ENCODE measurements at regions not wholly inside any gene's neighbourhood (a gene's known extent, or its start where the extent isn't known, plus 50 kb on each side); places are given as distances from the start of the nearest gene placed in this dataset.
A peak's percentile ranks its signal among the peaks of the same experiment; 100 is the strongest.

GRCh38 chr4:129314781-129315180 is 218.8 kb downstream of the C4orf33 start:
- H3K4me3 ChIP-seq (ENCODE audit: low read depth, low read length) = no peak overlapping the region
- TF ChIP-seq, protein P1, sequence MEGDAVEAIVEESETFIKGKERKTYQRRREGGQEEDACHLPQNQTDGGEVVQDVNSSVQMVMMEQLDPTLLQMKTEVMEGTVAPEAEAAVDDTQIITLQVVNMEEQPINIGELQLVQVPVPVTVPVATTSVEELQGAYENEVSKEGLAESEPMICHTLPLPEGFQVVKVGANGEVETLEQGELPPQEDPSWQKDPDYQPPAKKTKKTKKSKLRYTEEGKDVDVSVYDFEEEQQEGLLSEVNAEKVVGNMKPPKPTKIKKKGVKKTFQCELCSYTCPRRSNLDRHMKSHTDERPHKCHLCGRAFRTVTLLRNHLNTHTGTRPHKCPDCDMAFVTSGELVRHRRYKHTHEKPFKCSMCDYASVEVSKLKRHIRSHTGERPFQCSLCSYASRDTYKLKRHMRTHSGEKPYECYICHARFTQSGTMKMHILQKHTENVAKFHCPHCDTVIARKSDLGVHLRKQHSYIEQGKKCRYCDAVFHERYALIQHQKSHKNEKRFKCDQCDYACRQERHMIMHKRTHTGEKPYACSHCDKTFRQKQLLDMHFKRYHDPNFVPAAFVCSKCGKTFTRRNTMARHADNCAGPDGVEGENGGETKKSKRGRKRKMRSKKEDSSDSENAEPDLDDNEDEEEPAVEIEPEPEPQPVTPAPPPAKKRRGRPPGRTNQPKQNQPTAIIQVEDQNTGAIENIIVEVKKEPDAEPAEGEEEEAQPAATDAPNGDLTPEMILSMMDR (conservative IDR thresholded peaks at IDR 0.05; ENCODE audit: low read depth, low read length) = no peak

GRCh38 chr4:129322920-129323319 is 227.0 kb downstream of the C4orf33 start:
- no peak overlapping the region for H3K4me3 ChIP-seq (ENCODE audit: low read depth, low read length)
- TF ChIP-seq, protein P1 (conservative IDR thresholded peaks at IDR 0.05; ENCODE audit: low read depth, low read length) = no peak
- DNase-seq (ENCODE audit: low read depth) = no peak

More at GRCh38 chr4:129314781-129315180, 218.8 kb downstream of the C4orf33 start:
- no peak for DNase-seq (ENCODE audit: low read depth)

- no peak for DNase-seq (ENCODE audit: low read depth)
- no peak overlapping the region for H3K4me3 ChIP-seq (ENCODE audit: low read depth, low read length)
- TF ChIP-seq, protein P1 (conservative IDR thresholded peaks at IDR 0.05; ENCODE audit: low read depth, low read length) = no peak
These were observed 227.7 kb downstream of the C4orf33 start for GRCh38 chr4:129323658-129324057.

DNA sequence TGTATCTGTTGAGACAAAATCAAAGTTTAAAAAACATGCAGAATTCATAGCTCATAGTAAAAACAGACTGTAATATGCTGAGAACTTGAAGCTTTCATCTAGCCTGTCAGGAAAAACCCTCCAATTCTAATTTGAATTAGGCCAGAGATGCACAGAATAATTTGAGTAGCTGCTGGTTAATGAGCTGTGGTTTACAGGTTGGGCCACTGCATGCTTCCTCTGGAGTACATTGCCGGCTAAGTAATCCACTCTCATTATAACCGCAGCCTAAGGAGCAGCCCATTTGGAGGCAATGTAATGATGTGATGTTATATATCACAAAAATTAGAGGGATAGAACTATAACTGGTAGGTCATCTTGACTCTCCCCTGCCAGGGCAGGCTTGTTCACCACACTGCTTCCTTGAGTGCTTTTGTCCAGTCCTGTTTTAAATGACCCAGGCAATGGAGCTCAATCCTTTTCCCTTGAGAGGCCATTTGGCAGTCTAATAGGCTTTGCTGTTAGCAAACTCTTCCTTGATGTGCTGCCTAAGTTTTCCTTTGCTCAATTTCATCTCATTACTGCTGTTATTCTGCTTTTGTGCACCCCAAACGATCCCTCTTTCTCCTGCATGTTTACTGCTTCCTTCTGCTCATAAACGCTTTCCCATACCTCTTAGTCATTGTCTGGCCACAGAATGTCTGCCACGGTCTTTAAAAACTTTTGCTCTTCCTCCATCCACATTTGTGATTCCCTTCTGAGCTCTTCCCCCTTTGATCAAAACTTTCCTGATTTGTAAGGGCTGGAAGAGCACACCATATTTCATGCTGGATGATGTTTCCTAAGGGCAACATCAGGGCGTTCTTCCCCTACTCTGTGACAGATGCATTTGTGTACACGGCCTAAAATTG is 230.9 kb downstream of the C4orf33 start:
- no peak for DNase-seq (ENCODE audit: low read depth)
- TF ChIP-seq, protein P1 (conservative IDR thresholded peaks at IDR 0.05; ENCODE audit: low read depth, low read length) = no peak
- no peak overlapping the region for H3K4me3 ChIP-seq (ENCODE audit: low read depth, low read length)

DNA sequence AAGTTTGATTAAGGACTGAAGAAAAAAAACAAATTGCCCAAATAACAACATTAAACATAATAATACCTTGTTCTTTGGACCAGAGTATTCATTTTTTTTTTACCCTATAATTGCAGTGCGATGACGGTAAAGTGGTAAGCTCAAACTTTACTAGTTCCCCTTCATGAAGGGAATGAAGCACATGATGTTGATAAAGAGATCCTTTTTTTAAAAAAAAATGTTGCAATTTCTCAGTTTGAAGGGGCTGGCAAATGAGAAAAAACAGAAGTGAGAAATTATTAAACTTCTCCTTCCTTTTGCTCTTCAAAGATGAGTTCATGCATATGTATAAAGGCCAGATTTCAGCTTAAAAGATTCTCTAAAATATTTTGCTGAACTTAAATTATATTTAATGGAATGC is 231.7 kb downstream of the C4orf33 start:
- TF ChIP-seq, protein P1 (conservative IDR thresholded peaks at IDR 0.05; ENCODE audit: low read depth, low read length) = no peak
- no peak overlapping the region for H3K4me3 ChIP-seq (ENCODE audit: low read depth, low read length)
- no peak for DNase-seq (ENCODE audit: low read depth)

DNA sequence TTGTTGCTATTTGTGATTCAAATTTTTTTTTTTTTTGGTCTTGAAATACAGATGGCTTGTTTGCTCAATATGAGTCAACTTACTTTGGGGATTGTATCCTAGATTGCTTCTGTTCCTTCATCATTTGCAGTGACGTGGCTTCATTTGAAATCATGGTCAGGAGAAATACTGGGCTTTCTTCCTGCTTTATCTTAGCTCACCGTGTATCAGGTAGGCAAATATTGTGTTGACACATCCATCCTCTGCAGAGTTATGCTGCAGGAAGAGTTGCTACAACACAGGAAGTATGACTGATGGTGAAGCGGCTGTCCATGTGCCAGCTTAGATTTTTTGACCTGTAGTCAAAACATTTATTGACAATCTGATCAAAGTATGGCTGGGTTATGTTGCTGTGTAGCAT is 232.2 kb downstream of the C4orf33 start:
- no peak overlapping the region for H3K4me3 ChIP-seq (ENCODE audit: low read depth, low read length)
- TF ChIP-seq, protein P1 (conservative IDR thresholded peaks at IDR 0.05; ENCODE audit: low read depth, low read length) = no peak
- no peak for DNase-seq (ENCODE audit: low read depth)

- DNase-seq (ENCODE audit: low read depth) = peak; percentile 33
- TF ChIP-seq, protein P1 (conservative IDR thresholded peaks at IDR 0.05; ENCODE audit: low read depth, low read length) = no peak
- no peak overlapping the region for H3K4me3 ChIP-seq (ENCODE audit: low read depth, low read length)
These were observed 238.2 kb downstream of the C4orf33 start for GRCh38 chr4:129334136-129334535.

Measured in choroid plexus epithelial cell (primary cell).